ENCODE measurements at regions not wholly inside any gene's neighbourhood (a gene's known extent, or its start where the extent isn't known, plus 50 kb on each side); places are given as distances from the start of the nearest gene placed in this dataset.

DNA sequence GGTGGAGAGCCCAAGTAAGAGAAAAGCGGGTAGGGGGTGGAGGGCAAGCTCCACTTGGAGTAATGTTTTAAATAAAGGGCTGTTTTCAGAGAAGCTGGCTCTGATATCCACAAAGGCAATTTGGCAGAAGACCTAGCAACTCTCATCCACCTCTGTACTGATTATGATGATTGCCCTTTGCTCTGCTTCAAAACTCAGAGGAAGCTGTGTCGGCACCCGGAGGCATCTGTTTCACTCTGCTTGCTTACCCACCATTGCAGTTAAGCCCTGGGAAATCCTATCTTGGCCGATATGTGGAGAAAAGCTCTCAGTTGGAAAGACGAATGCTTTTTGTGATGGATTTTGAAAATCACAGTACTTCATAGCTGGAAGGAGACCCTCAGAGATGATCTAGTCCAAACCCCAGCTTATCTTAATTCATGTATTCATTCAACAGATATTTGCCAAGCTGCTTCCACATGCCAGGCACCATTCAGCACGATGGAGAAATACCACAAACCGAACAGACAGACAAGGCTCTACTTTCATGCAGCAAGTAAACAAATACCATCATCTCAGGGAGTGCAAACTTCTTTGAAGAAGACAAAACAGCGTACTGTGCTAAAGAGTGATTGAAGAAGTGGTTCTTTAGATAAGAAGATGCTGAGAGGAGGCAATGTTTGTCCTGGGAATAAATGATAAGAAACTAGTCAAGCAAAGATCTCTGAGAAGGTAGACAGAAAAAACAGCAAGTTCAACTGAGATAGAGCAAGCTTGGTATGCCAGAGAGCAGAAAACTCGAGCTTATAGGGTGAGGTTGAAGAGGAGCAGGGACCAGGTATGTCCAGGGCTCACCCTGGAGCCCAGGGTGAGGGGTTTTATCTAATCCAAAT lies 140.4 kb upstream of the SPDL1 start:
- TF ChIP-seq ILF3 (IDR thresholded peaks at IDR 0.05; ENCODE audit: borderline replicate concordance) (no peak), TAL1 (IDR thresholded peaks at IDR 0.05) (peak; percentile 33; the same call in 1 of the 2 replicates), TRIM28 (IDR thresholded peaks at IDR 0.05) (no peak), NFRKB (IDR thresholded peaks at IDR 0.05; ENCODE audit: low read depth) (no peak), IFI16 (CRISPR knock-in tag; IDR thresholded peaks at IDR 0.05) (no peak), MIER1 (IDR thresholded peaks at IDR 0.05; ENCODE audit: low read depth) (no peak), EZH2 (IDR thresholded peaks at IDR 0.05; ENCODE audit: borderline replicate concordance, low read depth, low read length) (no peak), FOS (IDR thresholded peaks at IDR 0.05; ENCODE audit: extremely low read depth, insufficient read length) (no peak), NFIX (CRISPR knock-in tag; IDR thresholded peaks at IDR 0.05; ENCODE audit: low read depth) (no peak), TARDBP (IDR thresholded peaks at IDR 0.05) (no peak)
- TF ChIP-seq, protein P1, sequence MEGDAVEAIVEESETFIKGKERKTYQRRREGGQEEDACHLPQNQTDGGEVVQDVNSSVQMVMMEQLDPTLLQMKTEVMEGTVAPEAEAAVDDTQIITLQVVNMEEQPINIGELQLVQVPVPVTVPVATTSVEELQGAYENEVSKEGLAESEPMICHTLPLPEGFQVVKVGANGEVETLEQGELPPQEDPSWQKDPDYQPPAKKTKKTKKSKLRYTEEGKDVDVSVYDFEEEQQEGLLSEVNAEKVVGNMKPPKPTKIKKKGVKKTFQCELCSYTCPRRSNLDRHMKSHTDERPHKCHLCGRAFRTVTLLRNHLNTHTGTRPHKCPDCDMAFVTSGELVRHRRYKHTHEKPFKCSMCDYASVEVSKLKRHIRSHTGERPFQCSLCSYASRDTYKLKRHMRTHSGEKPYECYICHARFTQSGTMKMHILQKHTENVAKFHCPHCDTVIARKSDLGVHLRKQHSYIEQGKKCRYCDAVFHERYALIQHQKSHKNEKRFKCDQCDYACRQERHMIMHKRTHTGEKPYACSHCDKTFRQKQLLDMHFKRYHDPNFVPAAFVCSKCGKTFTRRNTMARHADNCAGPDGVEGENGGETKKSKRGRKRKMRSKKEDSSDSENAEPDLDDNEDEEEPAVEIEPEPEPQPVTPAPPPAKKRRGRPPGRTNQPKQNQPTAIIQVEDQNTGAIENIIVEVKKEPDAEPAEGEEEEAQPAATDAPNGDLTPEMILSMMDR (IDR thresholded peaks at IDR 0.05 in 2 of 3, conservative IDR thresholded peaks at IDR 0.05 in 1 of 3; ENCODE audit: insufficient read depth in 2 of 3, low read depth in 1 of 3, low read length in 3 of 3), result no peak
- TF ChIP-seq, protein P2, sequence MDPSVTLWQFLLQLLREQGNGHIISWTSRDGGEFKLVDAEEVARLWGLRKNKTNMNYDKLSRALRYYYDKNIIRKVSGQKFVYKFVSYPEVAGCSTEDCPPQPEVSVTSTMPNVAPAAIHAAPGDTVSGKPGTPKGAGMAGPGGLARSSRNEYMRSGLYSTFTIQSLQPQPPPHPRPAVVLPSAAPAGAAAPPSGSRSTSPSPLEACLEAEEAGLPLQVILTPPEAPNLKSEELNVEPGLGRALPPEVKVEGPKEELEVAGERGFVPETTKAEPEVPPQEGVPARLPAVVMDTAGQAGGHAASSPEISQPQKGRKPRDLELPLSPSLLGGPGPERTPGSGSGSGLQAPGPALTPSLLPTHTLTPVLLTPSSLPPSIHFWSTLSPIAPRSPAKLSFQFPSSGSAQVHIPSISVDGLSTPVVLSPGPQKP (CRISPR knock-in tag; IDR thresholded peaks at IDR 0.05), result no peak
- TF ChIP-seq, protein P3, sequence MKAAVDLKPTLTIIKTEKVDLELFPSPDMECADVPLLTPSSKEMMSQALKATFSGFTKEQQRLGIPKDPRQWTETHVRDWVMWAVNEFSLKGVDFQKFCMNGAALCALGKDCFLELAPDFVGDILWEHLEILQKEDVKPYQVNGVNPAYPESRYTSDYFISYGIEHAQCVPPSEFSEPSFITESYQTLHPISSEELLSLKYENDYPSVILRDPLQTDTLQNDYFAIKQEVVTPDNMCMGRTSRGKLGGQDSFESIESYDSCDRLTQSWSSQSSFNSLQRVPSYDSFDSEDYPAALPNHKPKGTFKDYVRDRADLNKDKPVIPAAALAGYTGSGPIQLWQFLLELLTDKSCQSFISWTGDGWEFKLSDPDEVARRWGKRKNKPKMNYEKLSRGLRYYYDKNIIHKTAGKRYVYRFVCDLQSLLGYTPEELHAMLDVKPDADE (conservative IDR thresholded peaks at IDR 0.05; ENCODE audit: control insufficient read depth, low read depth, low read length), result no peak

All from K562 (cell line).